ENCODE measurements at regions not wholly inside any gene's neighbourhood (a gene's known extent, or its start where the extent isn't known, plus 50 kb on each side); places are given as distances from the start of the nearest gene placed in this dataset.

DNA sequence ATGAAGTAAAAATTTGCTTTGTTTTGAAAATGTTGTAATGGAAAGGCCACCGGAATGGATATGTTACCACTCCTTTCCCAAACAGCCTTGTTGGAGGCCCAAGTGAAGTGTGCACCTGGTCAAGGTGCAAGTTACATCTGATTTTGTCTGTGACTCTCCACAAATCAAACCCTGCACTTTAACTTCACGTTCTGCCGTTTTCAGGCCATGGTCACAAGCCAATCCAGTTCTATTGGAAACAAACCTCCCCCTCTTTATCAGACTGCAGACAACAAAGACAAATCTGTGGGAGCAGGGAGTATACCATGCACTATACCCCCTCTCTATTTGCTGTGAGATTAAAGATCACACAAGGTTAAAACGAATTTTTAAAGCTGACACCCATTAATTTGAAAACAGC lies 155.6 kb upstream of the RFC3 start:
- no peak for TF ChIP-seq CTCF (IDR thresholded peaks at IDR 0.05; ENCODE audit: low read depth, low read length)
- no peak for TF ChIP-seq EZH2phosphoT487 (IDR thresholded peaks at IDR 0.05; ENCODE audit: low read depth)
